B cell (primary cell): ENCODE measurements at regions not wholly inside any gene's neighbourhood (a gene's known extent, or its start where the extent isn't known, plus 50 kb on each side); places are given as distances from the start of the nearest gene placed in this dataset.

Source experiments
- ATAC-seq: fragments of 200-7000 bp; cut with Tn5 transposase; one replicate; pipeline ENCODE4 v1.10.0; 2021; ENCODE audit warnings: low read depth, mild to moderate bottlenecking, moderate number of reproducible peaks, moderate library complexity
- CTCF ChIA-PET: fragments of 350-600 bp; sonication (Branson Sonifier 250); formaldehyde crosslinking; loops from one replicate; lab custom pipeline; 2021; ENCODE audit warnings: antibody characterized with exemption, inconsistent platforms; lab: Charles Lee
- POLR2A ChIA-PET: fragments of 350-600 bp; sonication (Branson Sonifier 250); formaldehyde crosslinking; loops from one replicate; lab custom pipeline; 2021; ENCODE audit warnings: antibody characterized with exemption; lab: Charles Lee
- DNase-seq: peaks from one replicate; pipeline ENCODE4 v3.0.0; 2013
- H2AFZ ChIP-seq: 2 replicates; pipeline ENCODE4 v1.6.1; 2012; ENCODE audit warnings: mild to moderate bottlenecking, low read depth, low read length; ENCODE audit not compliant: insufficient read depth, poor library complexity, severe bottlenecking
- H3K27ac ChIP-seq, 2 donors: 1 replicate in 1 of 2; 2 replicates in 1 of 2; pipeline ENCODE4 v1.5.1; 2012 to 2013; ENCODE audit warnings: low read length in 2 of 2, mild to moderate bottlenecking in 2 of 2, moderate library complexity in 1 of 2
- H3K27me3 ChIP-seq, 4 experiments: fragments of 200-600 bp in 1 of 4; sonication (generic) in 1 of 4; replicated peaks in 1 of 4; 1 replicate in 2 of 4; 2 replicates in 2 of 4; pipeline versions ENCODE4 v1.6.1 to v1.7.0; 2013 to 2016; ENCODE audit warnings: low read length in 3 of 4, mild to moderate bottlenecking in 2 of 4, mixed read lengths in 1 of 4, moderate library complexity in 1 of 4; ENCODE audit not compliant: insufficient read depth in 4 of 4, control insufficient read depth in 3 of 4; ENCODE audit errors: control extremely low read depth in 1 of 4
- H3K36me3 ChIP-seq, 2 experiments: replicated peaks in 1 of 2; 1 replicate in 1 of 2; 2 replicates in 1 of 2; pipeline versions ENCODE4 v1.6.1 to v1.7.1; 2013; ENCODE audit warnings: low read length in 1 of 2; ENCODE audit not compliant: insufficient read depth in 2 of 2, control insufficient read depth in 1 of 2; ENCODE audit errors: control extremely low read depth in 1 of 2, extremely low read depth in 1 of 2
- H3K4me1 ChIP-seq, 2 donors: fragments of 200-600 bp in 1 of 2; sonication (generic) in 1 of 2; 1 replicate in 1 of 2; 2 replicates in 1 of 2; pipeline versions ENCODE4 v1.5.1 to v1.6.1; 2013 to 2017; ENCODE audit warnings: low read length in 2 of 2; ENCODE audit not compliant: control insufficient read depth in 2 of 2, insufficient read depth in 2 of 2
- H3K4me2 ChIP-seq: replicated peaks from 2 replicates; pipeline ENCODE3; 2012; ENCODE audit warnings: mild to moderate bottlenecking, low read depth, low read length; ENCODE audit not compliant: poor library complexity, severe bottlenecking
- H3K4me3 ChIP-seq, 5 experiments: fragments of 200-600 bp in 1 of 5; sonication (generic) in 1 of 5; 1 replicate in 3 of 5; 2 replicates in 2 of 5; pipeline versions ENCODE4 v1.5.1 to v1.7.0; 2011 to 2016; ENCODE audit warnings: low read length in 4 of 5, mild to moderate bottlenecking in 4 of 5, low read depth in 2 of 5, control low read depth in 1 of 5, moderate library complexity in 1 of 5; ENCODE audit not compliant: insufficient read depth in 1 of 5; ENCODE audit errors: control extremely low read depth in 1 of 5, extremely low read depth in 1 of 5
- H3K79me2 ChIP-seq: fragments of 200-600 bp; sonication (generic); one replicate; pipeline ENCODE4 v1.6.0; 2016; ENCODE audit warnings: low read length; ENCODE audit not compliant: control insufficient read depth, insufficient read depth
- H3K9ac ChIP-seq: fragments of 200-600 bp; sonication (generic); 2 replicates; pipeline ENCODE4 v1.6.1; 2017; ENCODE audit warnings: mild to moderate bottlenecking, low read length, moderate library complexity
- H3K9me3 ChIP-seq, 3 donors: one replicate each; pipeline versions ENCODE4 v1.6.1 to v1.7.1; 2013; ENCODE audit warnings: low read length in 2 of 3; ENCODE audit not compliant: control insufficient read depth in 2 of 3, insufficient read depth in 1 of 3; ENCODE audit errors: control extremely low read depth in 1 of 3
- H4K20me1 ChIP-seq: 2 replicates; pipeline ENCODE4 v1.6.0; 2012; ENCODE audit warnings: mild to moderate bottlenecking, low read length; ENCODE audit not compliant: insufficient read depth, control insufficient read depth, poor library complexity, severe bottlenecking
- H3K27ac Mint-ChIP-seq: one replicate; pipeline ENCODE4 v1.8.0; 2021; ENCODE audit warnings: mixed read lengths
- H3K27me3 Mint-ChIP-seq: one replicate; pipeline ENCODE4 v1.8.0; 2021; ENCODE audit warnings: mixed read lengths
- H3K4me1 Mint-ChIP-seq: one replicate; pipeline ENCODE4 v1.8.0; 2021; ENCODE audit warnings: mixed read lengths
- H3K4me3 Mint-ChIP-seq: one replicate; pipeline ENCODE4 v1.8.0; 2021; ENCODE audit warnings: mixed read lengths
- H3K9me3 Mint-ChIP-seq: one replicate; pipeline ENCODE4 v1.8.0; 2022; ENCODE audit warnings: mixed read lengths; ENCODE audit not compliant: insufficient read depth
- EZH2 ChIP-seq: IDR thresholded peaks from 2 replicates; pipeline ENCODE4 v1.6.1; 2012; ENCODE audit warnings: borderline replicate concordance, low read depth, mild to moderate bottlenecking, moderate library complexity, low read length; ENCODE audit not compliant: insufficient read depth, poor library complexity, severe bottlenecking
- WGBS: methylation state at CpG from one replicate; pipeline ENCODE4 v1.1.5; 2013; ENCODE audit warnings: missing lambda C conversion rate; ENCODE audit not compliant: insufficient coverage; 5-methylcytosine and 5-hydroxymethylcytosine counted together
- intact Hi-C: fragments of 100-400 bp; cut with micrococcal nuclease; formaldehyde crosslinking; loops from one replicate; pipeline ENCODE4 v1.10.0; 2022
- TF ChIP-seq, protein P1 (sequence below): fragments of 200-600 bp; IDR thresholded peaks from one replicate; pipeline ENCODE4 v1.8.0; 2022; ENCODE audit warnings: antibody characterized with exemption, mild to moderate bottlenecking

DNA sequence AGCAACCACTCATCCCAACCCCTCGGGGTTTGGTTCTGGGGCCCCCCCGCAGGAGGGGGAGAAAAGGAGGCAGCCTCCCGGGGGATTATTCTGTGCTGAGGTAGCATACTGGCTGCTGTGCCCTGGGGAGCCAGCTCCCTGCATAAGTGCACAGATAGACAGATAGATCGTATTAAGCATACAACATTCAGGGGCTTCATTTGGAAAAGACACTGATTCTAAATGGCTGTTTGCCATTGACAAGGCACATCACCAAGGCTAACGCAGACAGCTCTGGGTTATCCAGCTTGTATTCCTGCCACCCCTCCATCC is 547.9 kb downstream of the BUD13 start:
- ChIA-PET POLR2A (no interaction called here), CTCF (interaction anchor here (0.6 to 1.4 kb wide), 2 partner anchors 900 to 1876 kb away, joined by 3 to 6 read pairs; no protein-coding TSS in a partner anchor)
- Histone ChIP-seq H3K27me3 (peaks cover 0 to 4% (median 0%) of the 10 kb centered on the region in 4 experiments), H3K79me2 (no peaks in the 10 kb centered on the region), H3K9ac (no peak overlapping the region), H3K4me3 (no peak overlapping the region), H3K9me3 (no peaks in the 10 kb centered on the region), H3K36me3 (no peaks in the 10 kb centered on the region), H3K27ac (no peak overlapping the region), H3K4me1 (no peaks in the 10 kb centered on the region), H3K4me2 (no peak overlapping the region), H2AFZ (no peak overlapping the region), H4K20me1 (no peaks in the 10 kb centered on the region)
- ATAC-seq (no peak), DNase-seq (no peak)
- Mint-ChIP-seq H3K27ac (no peak overlapping the region), H3K9me3 (no peaks in the 10 kb centered on the region), H3K27me3 (peaks cover 21% of the 10 kb centered on the region), H3K4me1 (no peaks in the 10 kb centered on the region), H3K4me3 (no peak overlapping the region)
- WGBS, result 98% methylated on average over 2 of the region's 5 CpGs
- TF ChIP-seq, protein P1, sequence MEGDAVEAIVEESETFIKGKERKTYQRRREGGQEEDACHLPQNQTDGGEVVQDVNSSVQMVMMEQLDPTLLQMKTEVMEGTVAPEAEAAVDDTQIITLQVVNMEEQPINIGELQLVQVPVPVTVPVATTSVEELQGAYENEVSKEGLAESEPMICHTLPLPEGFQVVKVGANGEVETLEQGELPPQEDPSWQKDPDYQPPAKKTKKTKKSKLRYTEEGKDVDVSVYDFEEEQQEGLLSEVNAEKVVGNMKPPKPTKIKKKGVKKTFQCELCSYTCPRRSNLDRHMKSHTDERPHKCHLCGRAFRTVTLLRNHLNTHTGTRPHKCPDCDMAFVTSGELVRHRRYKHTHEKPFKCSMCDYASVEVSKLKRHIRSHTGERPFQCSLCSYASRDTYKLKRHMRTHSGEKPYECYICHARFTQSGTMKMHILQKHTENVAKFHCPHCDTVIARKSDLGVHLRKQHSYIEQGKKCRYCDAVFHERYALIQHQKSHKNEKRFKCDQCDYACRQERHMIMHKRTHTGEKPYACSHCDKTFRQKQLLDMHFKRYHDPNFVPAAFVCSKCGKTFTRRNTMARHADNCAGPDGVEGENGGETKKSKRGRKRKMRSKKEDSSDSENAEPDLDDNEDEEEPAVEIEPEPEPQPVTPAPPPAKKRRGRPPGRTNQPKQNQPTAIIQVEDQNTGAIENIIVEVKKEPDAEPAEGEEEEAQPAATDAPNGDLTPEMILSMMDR, result no peak
- TF ChIP-seq EZH2, result no peak
- intact Hi-C loops, result loop anchor here (5.0 kb wide), 1 partner anchor 888 kb away; no protein-coding TSS in a partner anchor

DNA sequence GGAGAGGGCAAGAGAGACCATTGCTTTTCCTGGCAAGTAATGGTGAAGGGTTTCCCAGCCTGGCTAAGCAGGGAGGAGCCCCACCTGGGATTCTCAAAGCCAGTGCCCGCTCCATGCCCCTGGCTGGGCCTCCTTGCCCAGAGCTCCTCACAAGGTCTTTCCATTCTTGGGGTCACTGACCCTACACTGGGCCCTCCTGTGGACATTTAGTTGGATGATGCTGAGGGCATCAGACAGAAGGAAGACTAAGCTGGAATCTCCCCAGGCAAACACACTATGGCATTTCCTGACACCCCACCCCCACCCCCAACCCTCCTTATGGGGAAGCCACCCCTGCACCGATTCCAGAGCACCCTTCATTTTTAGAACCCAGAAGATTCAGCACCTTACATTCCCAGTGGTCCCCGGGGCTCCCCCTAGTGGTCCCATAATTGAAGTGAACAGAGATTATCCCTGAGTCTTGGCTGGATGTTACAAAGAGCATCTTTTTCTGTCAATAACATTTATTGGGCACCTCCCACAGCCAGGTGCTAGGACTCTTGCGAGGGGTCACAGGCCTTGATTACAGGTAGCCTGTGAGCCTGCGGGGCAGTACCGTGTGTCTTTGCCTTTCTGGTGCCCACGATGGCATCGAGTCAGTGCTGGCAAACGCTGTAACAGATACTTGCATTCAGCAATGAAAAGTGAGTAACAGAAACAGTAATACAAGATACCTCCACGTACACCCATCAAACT is 548.5 kb downstream of the BUD13 start:
- WGBS, result 39% methylated on average over 6 of the region's 10 CpGs
- Mint-ChIP-seq H3K27me3 (peaks cover 20% of the 10 kb centered on the region), H3K27ac (no peak overlapping the region), H3K4me3 (no peak overlapping the region), H3K4me1 (no peaks in the 10 kb centered on the region), H3K9me3 (no peaks in the 10 kb centered on the region)
- TF ChIP-seq, protein P1, result peak; percentile 72
- TF ChIP-seq EZH2, result no peak
- Histone ChIP-seq H3K79me2 (no peaks in the 10 kb centered on the region), H3K27me3 (peaks cover 0 to 4% (median 0%) of the 10 kb centered on the region in 4 experiments), H3K4me2 (no peak overlapping the region), H3K36me3 (no peaks in the 10 kb centered on the region), H3K9me3 (no peaks in the 10 kb centered on the region), H3K9ac (no peak overlapping the region), H3K27ac (no peak overlapping the region), H3K4me3 (no peak overlapping the region), H2AFZ (no peak overlapping the region), H3K4me1 (no peaks in the 10 kb centered on the region), H4K20me1 (no peaks in the 10 kb centered on the region)
- peak; percentile 24 for DNase-seq
- CTCF ChIA-PET, result interaction anchor here (0.6 to 1.4 kb wide), 4 partner anchors 9 to 1875 kb away, joined by 3 to 7 read pairs (median 4); no protein-coding TSS in a partner anchor
- ATAC-seq, result no peak
- POLR2A ChIA-PET, result no interaction called here
- intact Hi-C loops, result loop anchor here (5.0 kb wide), 1 partner anchor 887 kb away; no protein-coding TSS in a partner anchor
